GM12878 (cell line): ENCODE measurements at regions not wholly inside any gene's neighbourhood (a gene's known extent, or its start where the extent isn't known, plus 50 kb on each side); places are given as distances from the start of the nearest gene placed in this dataset.

Experiments
- ATAC-seq: fragments of 200-7000 bp; cut with Tn5 transposase; 3 replicates; pipeline ENCODE4 v1.9.1; 2020; ENCODE audit warnings: mild to moderate bottlenecking, moderate library complexity
- BruUV-seq: library from RNA; stranded (reverse); fragments of 400-500 nt; replicated peaks from 2 replicates; lab custom pipeline; 2021; lab: Mats Ljungman, UMichigan
- CTCF ChIA-PET: fragments of 300-600 bp; sonication (Branson Sonifier 250); formaldehyde crosslinking; extraction: SDS; loops from one replicate; lab custom pipeline; 2021; ENCODE audit warnings: inconsistent platforms; lab: Yijun Ruan, JAX
- POLR2A ChIA-PET: fragments of 350-600 bp; formaldehyde crosslinking; extraction: SDS; loops from one replicate; lab custom pipeline; 2021; ENCODE audit warnings: inconsistent platforms; lab: Charles Lee
- RAD21 ChIA-PET: fragments of 300-600 bp; sonication (Branson Sonifier 250); formaldehyde crosslinking; loops from one replicate; lab custom pipeline; 2023; ENCODE audit warnings: antibody characterized with exemption; ENCODE audit not compliant: unreplicated experiment; lab: Charles Lee
- SMC1A ChIA-PET: fragments of 300-600 bp; sonication (Branson Sonifier 250); formaldehyde crosslinking; loops from one replicate; lab custom pipeline; 2023; ENCODE audit not compliant: unreplicated experiment, uncharacterized antibody; lab: Charles Lee
- DNase-seq: peaks from one replicate; pipeline ENCODE4 v3.0.0-alpha.2; 2011; ENCODE audit warnings: low read depth, low spot score
- FAIRE-seq: peaks from 3 replicates; lab custom pipeline; 2011; peaks lifted over from hg19 to GRCh38; lab: Jason Lieb, UNC
- H2AFZ ChIP-seq: 2 replicates; pipeline ENCODE4 v1.6.0; 2011; ENCODE audit warnings: low read depth, low read length, control low read depth; ENCODE audit not compliant: control insufficient read depth
- H3K27ac ChIP-seq: 2 replicates; pipeline ENCODE4 v1.5.1; 2011; ENCODE audit warnings: control low read depth; ENCODE audit not compliant: control insufficient read depth, insufficient read depth
- H3K27me3 ChIP-seq, 2 experiments: replicated peaks in 1 of 2; 2 replicates each; pipeline versions ENCODE4 v1.6.0 to v1.6.1; 2011; ENCODE audit warnings: low read length in 1 of 2; ENCODE audit not compliant: control insufficient read depth in 2 of 2, insufficient read depth in 2 of 2
- H3K36me3 ChIP-seq, 2 experiments: 2 replicates each; pipeline ENCODE4 v1.5.1; 2011; ENCODE audit warnings: low read length in 1 of 2; ENCODE audit not compliant: control insufficient read depth in 2 of 2, insufficient read depth in 2 of 2
- H3K4me1 ChIP-seq: 2 replicates; pipeline ENCODE4 v1.6.1; 2011; ENCODE audit warnings: mild to moderate bottlenecking, low read length, moderate library complexity, mixed read lengths; ENCODE audit not compliant: control insufficient read depth, insufficient read depth
- H3K4me2 ChIP-seq: 2 replicates; pipeline ENCODE4 v1.6.0; 2011; ENCODE audit warnings: control low read depth; ENCODE audit not compliant: control insufficient read depth, insufficient read depth
- H3K4me3 ChIP-seq: fragments of 200-600 bp; sonication (generic); 2 replicates; pipeline ENCODE4 v1.5.1; 2016
- H3K79me2 ChIP-seq: 2 replicates; pipeline ENCODE4 v1.6.0; 2011; ENCODE audit warnings: low read length; ENCODE audit not compliant: control insufficient read depth, insufficient read depth
- H3K9ac ChIP-seq: 2 replicates; pipeline ENCODE4 v1.8.0; 2011; ENCODE audit warnings: low read length, control low read depth, mixed read lengths; ENCODE audit not compliant: control insufficient read depth, insufficient read depth
- H3K9me3 ChIP-seq: replicated peaks from 3 replicates; pipeline ENCODE4 v1.5.1; 2011; ENCODE audit warnings: mild to moderate bottlenecking, low read length; ENCODE audit not compliant: control insufficient read depth, insufficient read depth
- H4K20me1 ChIP-seq: 2 replicates; pipeline ENCODE4 v1.6.0; 2011; ENCODE audit not compliant: control insufficient read depth, insufficient read depth
- FOS ChIP-seq: IDR thresholded peaks from 3 replicates; pipeline ENCODE4 v1.6.1; 2011; ENCODE audit warnings: borderline replicate concordance; ENCODE audit not compliant: insufficient read length; ENCODE audit errors: extremely low read depth
- RELA ChIP-seq: fragments of 450-650 bp; IDR thresholded peaks from 2 replicates; pipeline ENCODE4 v1.8.0; 2014; ENCODE audit warnings: borderline replicate concordance; ENCODE audit not compliant: partially characterized antibody
- SUZ12 ChIP-seq: fragments of 200-600 bp; sonication (generic); IDR thresholded peaks from one replicate; pipeline ENCODE4 v1.6.1; 2018; ENCODE audit warnings: antibody characterized with exemption, mild to moderate bottlenecking; ENCODE audit not compliant: unreplicated experiment
- TARDBP ChIP-seq: IDR thresholded peaks from 2 replicates; pipeline ENCODE4 v1.6.1; 2016; ENCODE audit warnings: borderline replicate concordance
- WGBS: methylation state at CpG from one replicate; pipeline ENCODE4 v1.1.6; 2016; ENCODE audit warnings: low lambda C conversion rate; ENCODE audit not compliant: insufficient replicate concordance, insufficient coverage; ENCODE audit errors: missing lambda C conversion rate; 5-methylcytosine and 5-hydroxymethylcytosine counted together
- in situ Hi-C: fragments of 300-500 bp; cut with MboI; formaldehyde crosslinking; loops from 9 replicates; pipeline ENCODE4 v1.14.3; 2018; ENCODE audit warnings: mixed read lengths
- intact Hi-C: fragments of 100-400 bp; cut with micrococcal nuclease; formaldehyde crosslinking; loops from one replicate; pipeline ENCODE4 v1.14.2; 2022; ENCODE audit not compliant: unreplicated experiment
- TF ChIP-seq, protein P1 (sequence below): fragments of 450-650 bp; formaldehyde crosslinking; IDR thresholded peaks from 2 replicates; pipeline ENCODE4 v1.4.0; 2022; ENCODE audit warnings: mild to moderate bottlenecking, moderate library complexity

DNA sequence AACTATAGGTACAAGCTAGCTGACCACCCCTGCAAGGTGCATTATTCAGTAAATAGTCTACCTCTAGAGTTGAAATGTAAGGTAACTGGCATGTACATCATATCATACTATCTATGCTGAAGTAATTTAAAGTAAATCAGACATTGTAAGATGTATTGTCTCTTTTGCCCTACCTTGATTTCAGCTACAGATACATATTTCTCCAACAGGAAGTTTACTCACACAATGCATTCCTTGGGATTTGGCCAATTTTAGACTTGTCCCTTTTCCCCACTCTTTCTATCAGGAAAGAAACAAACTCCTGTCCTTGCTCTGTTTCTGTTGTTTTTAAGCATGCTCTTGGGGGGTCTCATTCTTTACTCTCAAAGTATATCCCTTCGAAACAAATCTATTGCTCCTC, 58.5 kb upstream of the TSLP start:
- Histone ChIP-seq H4K20me1 (no peaks in the 10 kb centered on the region), H3K79me2 (no peaks in the 10 kb centered on the region), H3K27me3 (no peaks in the 10 kb centered on the region), H3K36me3 (no peaks in the 10 kb centered on the region), H3K4me1 (no peaks in the 10 kb centered on the region), H3K4me3 (no peak overlapping the region), H2AFZ (no peak overlapping the region), H3K9ac (no peak overlapping the region), H3K4me2 (no peak overlapping the region), H3K27ac (no peak overlapping the region), H3K9me3 (no peaks in the 10 kb centered on the region)
- ATAC-seq (no peak), FAIRE-seq (no peak), DNase-seq (no peak)
- TF ChIP-seq, protein P1, sequence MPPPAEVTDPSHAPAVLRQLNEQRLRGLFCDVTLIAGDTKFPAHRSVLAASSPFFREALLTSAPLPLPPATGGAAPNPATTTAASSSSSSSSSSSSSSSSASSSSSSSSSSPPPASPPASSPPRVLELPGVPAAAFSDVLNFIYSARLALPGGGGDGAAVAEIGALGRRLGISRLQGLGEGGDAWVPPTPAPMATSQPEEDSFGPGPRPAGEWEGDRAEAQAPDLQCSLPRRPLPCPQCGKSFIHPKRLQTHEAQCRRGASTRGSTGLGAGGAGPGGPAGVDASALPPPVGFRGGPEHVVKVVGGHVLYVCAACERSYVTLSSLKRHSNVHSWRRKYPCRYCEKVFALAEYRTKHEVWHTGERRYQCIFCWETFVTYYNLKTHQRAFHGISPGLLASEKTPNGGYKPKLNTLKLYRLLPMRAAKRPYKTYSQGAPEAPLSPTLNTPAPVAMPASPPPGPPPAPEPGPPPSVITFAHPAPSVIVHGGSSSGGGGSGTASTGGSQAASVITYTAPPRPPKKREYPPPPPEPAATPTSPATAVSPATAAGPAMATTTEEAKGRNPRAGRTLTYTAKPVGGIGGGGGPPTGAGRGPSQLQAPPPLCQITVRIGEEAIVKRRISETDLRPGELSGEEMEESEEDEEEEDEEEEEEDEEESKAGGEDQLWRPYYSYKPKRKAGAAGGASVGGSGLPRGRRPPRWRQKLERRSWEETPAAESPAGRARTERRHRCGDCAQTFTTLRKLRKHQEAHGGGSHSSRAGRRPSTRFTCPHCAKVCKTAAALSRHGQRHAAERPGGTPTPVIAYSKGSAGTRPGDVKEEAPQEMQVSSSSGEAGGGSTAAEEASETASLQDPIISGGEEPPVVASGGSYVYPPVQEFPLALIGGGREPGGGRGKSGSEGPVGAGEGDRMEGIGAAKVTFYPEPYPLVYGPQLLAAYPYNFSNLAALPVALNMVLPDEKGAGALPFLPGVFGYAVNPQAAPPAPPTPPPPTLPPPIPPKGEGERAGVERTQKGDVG (CRISPR knock-in tag), result no peak
- TF ChIP-seq TARDBP, result no peak
- TF ChIP-seq SUZ12, result no peak
- TF ChIP-seq FOS, result no peak
- no peak for TF ChIP-seq RELA
- in situ Hi-C loops, result no loop called here
- RAD21 ChIA-PET, result no interaction called here
- CTCF ChIA-PET, result no interaction called here
- SMC1A ChIA-PET, result no interaction called here
- WGBS, result 0% methylated on average over 1 of the region's 1 CpG
- no TSS peak for BruUV-seq
- POLR2A ChIA-PET, result no interaction called here
- intact Hi-C loops, result no loop called here
